Loucy (cell line): ENCODE measurements at regions not wholly inside any gene's neighbourhood (a gene's known extent, or its start where the extent isn't known, plus 50 kb on each side); places are given as distances from the start of the nearest gene placed in this dataset.

Experiments
- CTCF ChIP-seq: fragments of 200-600 bp; sonication (generic); conservative IDR thresholded peaks from 2 replicates; pipeline ENCODE4 v1.5.1; 2014; ENCODE audit warnings: mild to moderate bottlenecking, antibody characterized with exemption, low read length
- EZH2phosphoT487 ChIP-seq: fragments of 200-600 bp; IDR thresholded peaks from 2 replicates; pipeline ENCODE4 v1.6.1; 2018; ENCODE audit warnings: antibody characterized with exemption, mild to moderate bottlenecking, moderate library complexity, borderline replicate concordance

GRCh38 chr6:63451238-63451637 lies 121.0 kb upstream of the LOC128125822 start:
- no peak for TF ChIP-seq CTCF
- TF ChIP-seq EZH2phosphoT487 = no peak
